ENCODE measurements at regions not wholly inside any gene's neighbourhood (a gene's known extent, or its start where the extent isn't known, plus 50 kb on each side); places are given as distances from the start of the nearest gene placed in this dataset.

DNA sequence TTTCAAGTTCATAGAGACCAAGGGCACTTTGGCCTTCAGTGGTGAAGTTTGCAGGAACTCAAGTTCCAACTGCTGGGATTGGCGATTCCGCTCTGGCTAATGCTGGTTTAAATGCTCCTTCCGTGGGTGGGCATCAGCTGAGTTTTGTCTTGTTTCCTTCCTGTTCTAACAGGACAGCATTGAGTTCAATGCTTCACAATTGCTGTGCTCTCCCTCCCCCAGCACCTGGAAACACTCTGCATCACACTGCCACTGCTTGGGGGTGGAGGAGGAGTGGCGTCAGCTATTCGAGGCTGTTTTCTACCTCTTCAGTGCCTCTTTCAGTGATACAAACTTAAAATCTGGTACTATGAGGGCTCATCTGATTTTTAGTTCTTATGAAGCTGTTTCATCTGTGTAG is 634.9 kb downstream of the FSCB start:
- TF ChIP-seq EZH2 (IDR thresholded peaks at IDR 0.05; ENCODE audit: borderline replicate concordance, low read depth, low read length, severe bottlenecking) (no peak), MYC (IDR thresholded peaks at IDR 0.05; ENCODE audit: low read depth, low read length) (no peak), JUN (IDR thresholded peaks at IDR 0.05; ENCODE audit: borderline replicate concordance, insufficient read depth, insufficient read length, low read depth) (no peak), POLR2AphosphoS5 (IDR thresholded peaks at IDR 0.05; ENCODE audit: insufficient read depth, low read depth, low read length) (no peak), GATA2 (IDR thresholded peaks at IDR 0.05; ENCODE audit: insufficient read depth, insufficient read length, low read depth, low read length) (no peak), FOS (IDR thresholded peaks at IDR 0.05; ENCODE audit: borderline replicate concordance, insufficient read depth, low read length) (no peak), POLR2A (IDR thresholded peaks at IDR 0.05; ENCODE audit: low read depth, low read length) (no peak)
- TF ChIP-seq, protein P1, sequence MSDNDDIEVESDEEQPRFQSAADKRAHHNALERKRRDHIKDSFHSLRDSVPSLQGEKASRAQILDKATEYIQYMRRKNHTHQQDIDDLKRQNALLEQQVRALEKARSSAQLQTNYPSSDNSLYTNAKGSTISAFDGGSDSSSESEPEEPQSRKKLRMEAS (IDR thresholded peaks at IDR 0.05; ENCODE audit: insufficient read depth, insufficient read length), result no peak
- TF ChIP-seq, protein P2, sequence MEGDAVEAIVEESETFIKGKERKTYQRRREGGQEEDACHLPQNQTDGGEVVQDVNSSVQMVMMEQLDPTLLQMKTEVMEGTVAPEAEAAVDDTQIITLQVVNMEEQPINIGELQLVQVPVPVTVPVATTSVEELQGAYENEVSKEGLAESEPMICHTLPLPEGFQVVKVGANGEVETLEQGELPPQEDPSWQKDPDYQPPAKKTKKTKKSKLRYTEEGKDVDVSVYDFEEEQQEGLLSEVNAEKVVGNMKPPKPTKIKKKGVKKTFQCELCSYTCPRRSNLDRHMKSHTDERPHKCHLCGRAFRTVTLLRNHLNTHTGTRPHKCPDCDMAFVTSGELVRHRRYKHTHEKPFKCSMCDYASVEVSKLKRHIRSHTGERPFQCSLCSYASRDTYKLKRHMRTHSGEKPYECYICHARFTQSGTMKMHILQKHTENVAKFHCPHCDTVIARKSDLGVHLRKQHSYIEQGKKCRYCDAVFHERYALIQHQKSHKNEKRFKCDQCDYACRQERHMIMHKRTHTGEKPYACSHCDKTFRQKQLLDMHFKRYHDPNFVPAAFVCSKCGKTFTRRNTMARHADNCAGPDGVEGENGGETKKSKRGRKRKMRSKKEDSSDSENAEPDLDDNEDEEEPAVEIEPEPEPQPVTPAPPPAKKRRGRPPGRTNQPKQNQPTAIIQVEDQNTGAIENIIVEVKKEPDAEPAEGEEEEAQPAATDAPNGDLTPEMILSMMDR (IDR thresholded peaks at IDR 0.05; ENCODE audit: extremely low read depth in 1 of 2, insufficient read depth in 1 of 2, low read depth in 1 of 2, low read length in 2 of 2), result no peak
- no peak overlapping the region for H3K4me2 ChIP-seq (ENCODE audit: insufficient read depth, low read length)
- CTCF ChIA-PET, result no interaction called here
- no peak overlapping the region for H3K9ac ChIP-seq (replicated peaks; ENCODE audit: extremely low read depth, insufficient read depth, low read length)
- no peak overlapping the region for H3K27ac ChIP-seq (ENCODE audit: insufficient read depth, low read depth, low read length)
- FAIRE-seq (no peak), DNase-seq (ENCODE audit: low read depth, low spot score) (no peak)
- H2AFZ ChIP-seq (ENCODE audit: low read depth, low read length), result no peak overlapping the region
- no peaks in the 10 kb centered on the region for H3K27me3 ChIP-seq (ENCODE audit: control insufficient read depth in 2 of 2, insufficient read depth in 2 of 2, low read length in 2 of 2)
- H3K4me3 ChIP-seq (replicated peaks in 1 of 3; ENCODE audit: insufficient read depth in 1 of 3, low read depth in 1 of 3, low read length in 3 of 3), result no peak overlapping the region
- dilution Hi-C loops (cut with MboI; ENCODE audit: extremely low pct_ligation_motif_present, low sequenced_read_pairs), result no loop called here
- H3K79me2 ChIP-seq (ENCODE audit: control insufficient read depth, insufficient read depth, low read length), result no peaks in the 10 kb centered on the region
- peaks cover 7% of the 10 kb centered on the region for H3K9me3 ChIP-seq (replicated peaks; ENCODE audit: control insufficient read depth, insufficient read depth, low read length)
- intact Hi-C loops (cut with micrococcal nuclease), result no loop called here
- POLR2A ChIA-PET, result no interaction called here
- H3K9me1 ChIP-seq (replicated peaks; ENCODE audit: control insufficient read depth, extremely low read depth, insufficient read depth, low read length), result no peaks in the 10 kb centered on the region
- no peaks in the 10 kb centered on the region for H3K4me1 ChIP-seq (ENCODE audit: control insufficient read depth, extremely low read depth, insufficient read depth, low read length)
- no peaks in the 10 kb centered on the region for H4K20me1 ChIP-seq (replicated peaks; ENCODE audit: control insufficient read depth, extremely low read depth, insufficient read depth, low read length)
- BruUV-seq (replicated peaks), result no TSS peak
- no peaks in the 10 kb centered on the region for H3K36me3 ChIP-seq (ENCODE audit: control insufficient read depth in 2 of 2, extremely low read depth in 1 of 2, insufficient read depth in 2 of 2, low read length in 2 of 2)

Data from endothelial cell of umbilical vein (primary cell).